ENCODE measurements at regions not wholly inside any gene's neighbourhood (a gene's known extent, or its start where the extent isn't known, plus 50 kb on each side); places are given as distances from the start of the nearest gene placed in this dataset.

- Histone ChIP-seq H3K4me3 (ENCODE audit: low read depth, low read length) (no peak overlapping the region), H3K9ac (no peak overlapping the region), H3K27me3 (ENCODE audit: control insufficient read depth, insufficient read depth, low read length) (no peaks in the 10 kb centered on the region), H3K79me2 (no peaks in the 10 kb centered on the region), H3K4me1 (no peaks in the 10 kb centered on the region), H3K36me3 (ENCODE audit: control insufficient read depth, insufficient read depth, low read length) (no peaks in the 10 kb centered on the region), H3K27ac (no peak overlapping the region), H3K4me2 (ENCODE audit: low read length) (no peak overlapping the region), H2AFZ (no peak overlapping the region), H3K9me3 (ENCODE audit: control insufficient read depth, low read length) (peaks cover 6% of the 10 kb centered on the region)
- no peak for TF ChIP-seq CTCF (IDR thresholded peaks at IDR 0.05)
These were observed 70.0 kb upstream of the FMN2 start for GRCh38 chr1:240021709-240022108.

DNA sequence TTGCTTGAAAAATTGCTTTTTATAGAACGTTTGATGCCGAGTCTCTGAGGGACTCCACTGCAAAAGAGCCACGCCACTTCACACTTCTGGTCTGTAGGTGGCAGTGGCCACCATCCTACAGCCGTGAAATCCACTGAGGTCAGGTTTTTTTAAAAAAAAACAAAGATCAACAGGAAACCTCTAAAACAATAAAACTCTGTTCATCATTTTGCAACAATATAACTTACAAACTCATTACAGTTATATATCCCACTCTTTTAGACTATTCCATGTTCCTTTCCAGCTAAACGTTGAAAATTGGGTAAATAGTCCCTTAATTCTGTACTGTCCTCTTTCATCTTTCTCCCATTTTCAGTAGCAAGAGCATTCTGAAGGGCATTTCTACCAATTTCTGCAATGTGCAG is 64.6 kb upstream of the FMN2 start:
- peak; percentile 78 for TF ChIP-seq CTCF (IDR thresholded peaks at IDR 0.05)
- Histone ChIP-seq H3K79me2 (no peaks in the 10 kb centered on the region), H3K27ac (no peak overlapping the region), H3K4me2 (ENCODE audit: low read length) (no peak overlapping the region), H3K4me1 (no peaks in the 10 kb centered on the region), H2AFZ (no peak overlapping the region), H3K27me3 (ENCODE audit: control insufficient read depth, insufficient read depth, low read length) (no peaks in the 10 kb centered on the region), H3K9ac (no peak overlapping the region), H3K9me3 (ENCODE audit: control insufficient read depth, low read length) (no peaks in the 10 kb centered on the region), H3K4me3 (ENCODE audit: low read depth, low read length) (peak overlapping the region; percentile 23), H3K36me3 (ENCODE audit: control insufficient read depth, insufficient read depth, low read length) (no peaks in the 10 kb centered on the region)

- no peaks in the 10 kb centered on the region for H3K79me2 ChIP-seq
- peak overlapping the region; percentile 23 for H2AFZ ChIP-seq
- H3K27ac ChIP-seq, result no peak overlapping the region
- no peak for TF ChIP-seq CTCF (IDR thresholded peaks at IDR 0.05)
- H3K4me1 ChIP-seq, result no peaks in the 10 kb centered on the region
- H3K27me3 ChIP-seq (ENCODE audit: control insufficient read depth, insufficient read depth, low read length), result no peaks in the 10 kb centered on the region
- H3K9me3 ChIP-seq (ENCODE audit: control insufficient read depth, low read length), result no peaks in the 10 kb centered on the region
- no peak overlapping the region for H3K4me3 ChIP-seq (ENCODE audit: low read depth, low read length)
- H3K36me3 ChIP-seq (ENCODE audit: control insufficient read depth, insufficient read depth, low read length), result no peaks in the 10 kb centered on the region
- H3K9ac ChIP-seq, result no peak overlapping the region
- H3K4me2 ChIP-seq (ENCODE audit: low read length), result no peak overlapping the region
These were observed 62.3 kb upstream of the FMN2 start for GRCh38 chr1:240029418-240029817.

- TF ChIP-seq CTCF (IDR thresholded peaks at IDR 0.05), result no peak
- no peak overlapping the region for H3K27ac ChIP-seq
- H2AFZ ChIP-seq, result no peak overlapping the region
- H3K9ac ChIP-seq, result no peak overlapping the region
- H3K4me3 ChIP-seq (ENCODE audit: low read depth, low read length), result no peak overlapping the region
- no peaks in the 10 kb centered on the region for H3K9me3 ChIP-seq (ENCODE audit: control insufficient read depth, low read length)
- H3K36me3 ChIP-seq (ENCODE audit: control insufficient read depth, insufficient read depth, low read length), result no peaks in the 10 kb centered on the region
- no peaks in the 10 kb centered on the region for H3K27me3 ChIP-seq (ENCODE audit: control insufficient read depth, insufficient read depth, low read length)
- no peak overlapping the region for H3K4me2 ChIP-seq (ENCODE audit: low read length)
- H3K4me1 ChIP-seq, result no peaks in the 10 kb centered on the region
- H3K79me2 ChIP-seq, result no peaks in the 10 kb centered on the region
These were observed 61.4 kb upstream of the FMN2 start for GRCh38 chr1:240030236-240030635.

- no peak overlapping the region for H3K4me3 ChIP-seq (ENCODE audit: low read depth, low read length)
- H3K36me3 ChIP-seq (ENCODE audit: control insufficient read depth, insufficient read depth, low read length), result no peaks in the 10 kb centered on the region
- TF ChIP-seq CTCF (IDR thresholded peaks at IDR 0.05), result no peak
- H3K9me3 ChIP-seq (ENCODE audit: control insufficient read depth, low read length), result no peaks in the 10 kb centered on the region
- no peak overlapping the region for H3K9ac ChIP-seq
- H3K79me2 ChIP-seq, result no peaks in the 10 kb centered on the region
- no peaks in the 10 kb centered on the region for H3K4me1 ChIP-seq
- H3K27me3 ChIP-seq (ENCODE audit: control insufficient read depth, insufficient read depth, low read length), result no peaks in the 10 kb centered on the region
- no peak overlapping the region for H2AFZ ChIP-seq
- no peak overlapping the region for H3K27ac ChIP-seq
- no peak overlapping the region for H3K4me2 ChIP-seq (ENCODE audit: low read length)
These were observed 60.7 kb upstream of the FMN2 start for GRCh38 chr1:240031009-240031408.
